HG03103 (cell line): ENCODE measurements at regions not wholly inside any gene's neighbourhood (a gene's known extent, or its start where the extent isn't known, plus 50 kb on each side); places are given as distances from the start of the nearest gene placed in this dataset.
"Not testable (repeated sequence)": the region's sequence is repeated elsewhere in the genome, so short reads cannot be mapped to it uniquely, and the experiment has no call there.

Experiments
- ATAC-seq: cut with Tn5 transposase; IDR thresholded peaks from one replicate; pipeline ENCODE4 v1.9.1; 2021; ENCODE audit warnings: low read depth; ENCODE audit not compliant: unreplicated experiment

GRCh38 chr3:98701071-98701675, 62.0 kb upstream of the ST3GAL6 start:
- ATAC-seq = no peak

- ATAC-seq = no peak
These were observed 61.0 kb upstream of the ST3GAL6 start for GRCh38 chr3:98702166-98702565.

DNA sequence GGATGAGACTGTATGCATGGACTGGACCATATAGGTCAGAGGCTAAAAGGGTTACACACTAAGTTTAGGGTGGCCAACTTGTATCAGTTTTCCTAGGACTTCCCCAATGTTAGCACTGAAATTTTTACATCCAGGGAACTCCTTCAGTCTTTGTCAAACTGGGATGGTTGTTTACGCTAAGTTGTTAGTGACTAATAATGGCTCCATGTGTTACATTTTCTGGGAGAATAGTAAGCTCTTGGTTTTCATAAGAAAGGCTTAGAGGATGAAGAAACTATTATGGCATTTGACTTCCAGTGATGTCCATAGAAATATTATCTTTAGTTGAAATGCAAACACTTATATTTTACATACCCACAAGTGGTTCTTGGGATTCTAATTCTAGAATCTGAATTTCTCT, 57.9 kb upstream of the ST3GAL6 start:
- ATAC-seq = no peak

DNA sequence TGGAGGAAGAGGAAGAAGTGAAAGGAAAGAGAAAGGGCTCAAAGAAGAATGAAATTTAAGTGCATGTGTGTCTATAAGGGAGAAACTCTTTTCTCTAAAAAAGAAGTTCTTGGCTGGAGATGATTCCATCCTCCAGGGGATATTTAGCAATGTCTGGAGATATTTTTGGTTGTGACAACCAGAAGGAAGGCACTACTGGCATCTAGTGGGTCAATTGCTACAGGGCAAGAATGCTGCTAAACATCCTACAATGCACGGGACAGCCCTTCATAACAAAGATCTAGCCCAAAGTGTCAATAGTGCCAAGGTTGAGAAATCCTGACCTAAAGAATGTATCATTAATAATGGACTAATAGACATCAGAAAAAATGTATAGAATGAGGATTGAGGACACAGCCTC, 57.4 kb upstream of the ST3GAL6 start:
- no peak for ATAC-seq

GRCh38 chr3:98708681-98709080, 54.5 kb upstream of the ST3GAL6 start:
- ATAC-seq = not testable (repeated sequence)

- ATAC-seq = no peak
These were observed 53.7 kb upstream of the ST3GAL6 start for GRCh38 chr3:98709441-98709840.

DNA sequence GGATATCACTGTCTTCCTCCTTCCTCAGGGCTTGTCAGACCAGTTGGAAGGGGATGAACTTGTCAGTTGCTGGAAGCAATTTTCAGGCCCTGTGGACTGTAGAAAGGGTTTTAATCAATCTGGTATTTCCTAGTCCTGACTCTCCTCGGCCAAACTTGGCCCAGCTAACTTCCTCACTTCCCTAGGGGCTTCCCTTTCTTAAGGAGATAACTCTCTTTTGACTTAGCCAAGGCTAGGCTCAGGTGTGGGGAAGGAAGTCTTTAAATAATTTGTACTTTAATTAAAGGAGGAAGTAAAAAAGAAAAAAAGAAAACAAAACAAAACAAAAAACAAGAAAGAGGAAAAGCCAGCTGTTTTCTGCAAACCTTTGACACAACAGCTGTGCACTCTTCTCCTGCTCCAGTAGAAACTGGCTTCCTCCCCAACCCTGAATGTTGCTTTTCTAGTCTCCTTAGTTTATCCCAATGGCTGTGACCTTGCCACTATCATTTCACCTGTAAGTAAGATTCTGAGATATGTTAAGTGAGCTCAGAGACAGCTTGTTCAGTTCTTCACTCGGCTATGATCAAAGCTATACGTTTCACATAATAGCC, 53.0 kb upstream of the ST3GAL6 start:
- no peak for ATAC-seq

DNA sequence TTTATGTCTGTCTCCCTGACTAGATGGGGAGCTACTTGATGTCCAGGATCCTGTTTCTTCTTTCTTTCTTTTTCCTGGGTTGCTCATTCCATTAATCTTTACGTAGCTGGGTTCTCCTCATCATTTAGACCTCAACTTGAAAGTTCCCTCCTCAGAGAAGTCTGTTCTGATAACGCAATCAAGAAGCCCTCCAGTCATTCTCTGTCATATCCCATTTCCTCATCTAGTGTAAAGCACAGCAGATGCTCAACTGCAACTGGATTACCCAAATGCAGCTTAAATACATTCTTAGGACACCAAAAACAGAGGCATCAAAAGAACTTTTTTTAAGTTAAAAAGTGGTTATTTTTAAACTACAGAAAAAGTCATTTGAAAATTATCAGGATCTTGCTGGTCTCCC, 51.7 kb upstream of the ST3GAL6 start:
- no peak for ATAC-seq

GRCh38 chr3:98712726-98713125, 50.4 kb upstream of the ST3GAL6 start:
- ATAC-seq = no peak

- ATAC-seq = not testable (repeated sequence)
These were observed 49.8 kb upstream of the ST3GAL6 start for GRCh38 chr3:98713332-98713731.
